ENCODE measurements at regions not wholly inside any gene's neighbourhood (a gene's known extent, or its start where the extent isn't known, plus 50 kb on each side); places are given as distances from the start of the nearest gene placed in this dataset.

DNA sequence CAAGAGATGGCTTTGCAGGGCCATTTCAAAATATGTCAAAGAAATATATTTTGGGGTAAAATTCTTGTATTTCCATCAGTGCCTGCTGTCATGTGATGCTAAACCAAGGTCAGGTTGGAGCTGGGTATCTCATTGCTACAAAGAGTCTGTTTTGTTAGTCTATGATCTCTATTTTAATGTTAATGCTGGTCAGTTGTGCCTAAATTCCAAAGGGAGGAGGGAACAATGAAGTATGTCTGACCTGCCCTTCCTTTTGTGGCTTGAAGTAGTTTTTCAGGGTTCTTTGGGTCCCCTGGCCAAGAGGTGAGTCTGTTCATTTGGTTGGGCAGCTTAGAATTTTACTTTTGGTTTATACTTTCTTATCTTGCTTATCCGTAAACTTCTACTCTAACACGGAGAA lies 61.6 kb upstream of the DYNAP start:
- H3K9me3 ChIP-seq: no peaks in the 10 kb centered on the region
- DNase-seq: no peak
- FAIRE-seq: no peak
- H3K36me3 ChIP-seq: no peaks in the 10 kb centered on the region
- ATAC-seq: no peak
- H3K4me1 ChIP-seq: peaks cover 0 to 3% (median under 1%) of the 10 kb centered on the region in 3 donors
- H3K27me3 ChIP-seq: no peaks in the 10 kb centered on the region
- H3K27ac ChIP-seq: no peak overlapping the region
- 58 to 69% methylated on average over 2 of the region's 2 CpGs for WGBS, 2 donors
- intact Hi-C loops (cut with DNase I): loop anchor here in 1 of 3 donors (10.0 kb wide), 1 partner anchor 305 kb away; the partner anchor contains the start of gene MBD2
- TF ChIP-seq, protein P1, sequence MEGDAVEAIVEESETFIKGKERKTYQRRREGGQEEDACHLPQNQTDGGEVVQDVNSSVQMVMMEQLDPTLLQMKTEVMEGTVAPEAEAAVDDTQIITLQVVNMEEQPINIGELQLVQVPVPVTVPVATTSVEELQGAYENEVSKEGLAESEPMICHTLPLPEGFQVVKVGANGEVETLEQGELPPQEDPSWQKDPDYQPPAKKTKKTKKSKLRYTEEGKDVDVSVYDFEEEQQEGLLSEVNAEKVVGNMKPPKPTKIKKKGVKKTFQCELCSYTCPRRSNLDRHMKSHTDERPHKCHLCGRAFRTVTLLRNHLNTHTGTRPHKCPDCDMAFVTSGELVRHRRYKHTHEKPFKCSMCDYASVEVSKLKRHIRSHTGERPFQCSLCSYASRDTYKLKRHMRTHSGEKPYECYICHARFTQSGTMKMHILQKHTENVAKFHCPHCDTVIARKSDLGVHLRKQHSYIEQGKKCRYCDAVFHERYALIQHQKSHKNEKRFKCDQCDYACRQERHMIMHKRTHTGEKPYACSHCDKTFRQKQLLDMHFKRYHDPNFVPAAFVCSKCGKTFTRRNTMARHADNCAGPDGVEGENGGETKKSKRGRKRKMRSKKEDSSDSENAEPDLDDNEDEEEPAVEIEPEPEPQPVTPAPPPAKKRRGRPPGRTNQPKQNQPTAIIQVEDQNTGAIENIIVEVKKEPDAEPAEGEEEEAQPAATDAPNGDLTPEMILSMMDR (IDR thresholded peaks at IDR 0.05): no peak
- H3K4me3 ChIP-seq: no peak overlapping the region

DNA sequence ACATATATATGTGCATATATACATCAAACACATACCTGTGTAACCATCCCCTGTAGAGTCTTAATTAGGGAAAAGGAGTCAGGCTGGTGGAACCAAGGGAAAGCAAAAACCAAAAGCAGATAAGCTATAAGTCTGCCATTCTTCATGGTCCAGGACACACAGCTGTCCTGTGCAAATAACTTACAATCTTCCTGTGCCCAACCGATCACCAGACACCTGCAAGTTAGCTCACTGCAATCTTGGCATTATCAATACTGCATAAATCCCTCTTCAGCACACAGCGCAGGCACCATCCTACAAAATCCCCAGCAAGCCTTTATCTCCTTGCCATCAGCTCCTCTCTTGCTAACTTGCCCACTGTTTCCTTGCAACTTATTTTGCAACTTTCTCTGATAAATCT lies 60.8 kb upstream of the DYNAP start:
- no peaks in the 10 kb centered on the region for H3K36me3 ChIP-seq
- H3K27me3 ChIP-seq: no peaks in the 10 kb centered on the region
- no peak for ATAC-seq
- no peaks in the 10 kb centered on the region for H3K4me1 ChIP-seq
- intact Hi-C loops (cut with DNase I): no loop called here
- no peaks in the 10 kb centered on the region for H3K9me3 ChIP-seq
- H3K4me3 ChIP-seq: no peak overlapping the region
- no peak for DNase-seq
- no peak overlapping the region for H3K27ac ChIP-seq
- no peak for FAIRE-seq
- 69 to 72% methylated on average over 2 of the region's 2 CpGs for WGBS, 2 donors
- TF ChIP-seq, protein P1 (IDR thresholded peaks at IDR 0.05): no peak

DNA sequence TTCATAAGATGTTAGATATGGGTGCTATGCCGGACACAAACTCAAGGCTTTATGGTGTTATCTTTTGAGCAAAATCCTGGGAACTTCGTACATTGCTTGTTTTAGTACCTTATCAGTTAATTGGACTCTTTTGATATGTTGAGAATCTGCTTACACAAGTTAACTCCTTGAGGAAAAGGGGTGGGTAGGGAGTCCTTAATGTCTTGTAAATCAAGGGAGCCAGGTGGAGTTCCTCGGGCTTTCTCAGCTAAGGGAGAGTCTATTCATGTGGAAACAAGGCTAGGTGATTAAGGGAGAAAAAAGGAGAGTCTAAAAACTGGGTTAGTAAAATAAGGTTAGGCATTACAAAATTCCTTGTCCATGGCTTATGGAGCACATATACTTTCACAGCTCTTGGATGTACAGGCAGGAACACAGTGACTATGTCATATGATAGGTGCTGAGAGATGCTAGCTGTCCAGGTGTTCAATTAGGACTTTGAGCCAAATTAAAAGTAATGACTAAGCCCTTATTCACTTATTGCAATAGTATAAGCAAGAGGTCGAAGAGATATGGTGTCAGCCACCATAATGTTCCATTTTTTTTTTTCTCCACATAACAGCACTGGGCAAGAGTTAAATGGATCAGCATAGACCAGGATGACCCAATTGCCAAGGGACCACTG lies 59.5 kb upstream of the DYNAP start:
- no peak for ATAC-seq

DNA sequence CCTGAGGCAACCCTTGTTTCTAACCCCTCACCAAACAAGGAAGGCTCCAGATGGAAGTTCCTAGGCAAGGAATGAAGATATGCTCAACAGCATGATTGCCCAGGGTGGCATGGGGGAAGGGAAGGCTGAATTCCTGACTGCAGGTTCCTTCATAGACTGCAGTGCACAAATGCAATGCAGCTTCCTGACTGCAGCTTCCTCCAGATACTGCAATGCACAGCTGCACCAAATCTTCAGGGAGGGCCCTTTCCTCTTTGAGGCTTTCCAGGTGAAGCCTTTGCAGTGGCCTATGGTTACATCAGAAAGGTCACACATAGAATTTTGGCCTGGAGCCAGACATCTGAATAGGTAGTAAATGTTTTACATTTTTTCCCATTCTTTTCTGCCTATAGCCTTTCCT lies 58.8 kb upstream of the DYNAP start:
- Histone ChIP-seq H3K27me3 (no peaks in the 10 kb centered on the region), H3K9me3 (no peaks in the 10 kb centered on the region), H3K4me3 (no peak overlapping the region), H3K36me3 (no peaks in the 10 kb centered on the region), H3K4me1 (no peaks in the 10 kb centered on the region), H3K27ac (no peak overlapping the region)
- no peak for ATAC-seq
- intact Hi-C loops (cut with DNase I): no loop called here
- DNase-seq: no peak
- TF ChIP-seq, protein P1 (IDR thresholded peaks at IDR 0.05): no peak
- FAIRE-seq: no peak

More for the DNA sequence above, 59.5 kb upstream of the DYNAP start:
- H3K4me3 ChIP-seq: no peak overlapping the region
- H3K27me3 ChIP-seq: no peaks in the 10 kb centered on the region
- DNase-seq: no peak
- no peak overlapping the region for H3K27ac ChIP-seq
- H3K36me3 ChIP-seq: no peaks in the 10 kb centered on the region
- no peaks in the 10 kb centered on the region for H3K9me3 ChIP-seq
- no peaks in the 10 kb centered on the region for H3K4me1 ChIP-seq
- TF ChIP-seq, protein P1 (IDR thresholded peaks at IDR 0.05): no peak
- WGBS, 2 donors: 43 to 47% methylated on average over 4 of the region's 4 CpGs
- FAIRE-seq: no peak
- intact Hi-C loops (cut with DNase I): no loop called here

DNA sequence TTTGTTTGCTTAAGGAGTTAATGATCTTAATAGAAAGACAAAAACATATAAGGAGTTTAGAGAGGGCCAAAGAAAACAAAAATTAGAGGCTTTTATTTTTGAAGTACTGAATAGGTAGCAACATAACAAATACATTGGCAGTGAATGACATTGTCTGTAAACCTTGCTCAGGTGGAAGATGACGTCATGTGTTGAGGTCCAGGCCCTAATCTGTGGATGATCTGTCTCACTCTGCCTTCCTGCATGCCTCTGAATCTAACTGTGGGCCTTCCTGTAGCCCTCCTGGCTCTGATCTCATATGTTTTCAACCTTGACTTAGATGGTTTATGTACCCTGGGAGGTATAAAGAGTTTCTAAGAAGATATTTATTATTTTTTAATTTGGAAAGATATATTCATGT lies 58.1 kb upstream of the DYNAP start:
- WGBS, 2 donors: 50 to 52% methylated on average over 1 of the region's 1 CpG

More for the DNA sequence above, 58.1 kb upstream of the DYNAP start:
- TF ChIP-seq, protein P1 (IDR thresholded peaks at IDR 0.05): no peak
- Histone ChIP-seq H3K27me3 (no peaks in the 10 kb centered on the region), H3K4me1 (no peaks in the 10 kb centered on the region), H3K4me3 (no peak overlapping the region), H3K27ac (no peak overlapping the region), H3K36me3 (no peaks in the 10 kb centered on the region), H3K9me3 (no peaks in the 10 kb centered on the region)
- DNase-seq (no peak), ATAC-seq (no peak), FAIRE-seq (no peak)
- intact Hi-C loops (cut with DNase I): no loop called here

All from pancreas (tissue), 10 donors.